GM13977 (cell line): ENCODE measurements at regions not wholly inside any gene's neighbourhood (a gene's known extent, or its start where the extent isn't known, plus 50 kb on each side); places are given as distances from the start of the nearest gene placed in this dataset.
"Not testable (repeated sequence)": the region's sequence is repeated elsewhere in the genome, so short reads cannot be mapped to it uniquely, and the experiment has no call there.

Experiments
- DNase-seq: peaks from one replicate; pipeline ENCODE4 v3.0.0; 2012; ENCODE audit warnings: low spot score
- in situ Hi-C: fragments of 300-500 bp; cut with MboI; formaldehyde crosslinking; loops from one replicate; pipeline ENCODE4 v1.12.0; 2022; ENCODE audit warnings: low sequenced_read_pairs, low pct_unique_long_range_greater_than_20kb, mixed read lengths, inconsistent platforms; ENCODE audit not compliant: unreplicated experiment
- TF ChIP-seq, protein P1 (sequence below): IDR thresholded peaks from 2 replicates; pipeline ENCODE4 v1.5.1; 2012; ENCODE audit warnings: mild to moderate bottlenecking, control low read depth; ENCODE audit not compliant: insufficient read depth; ENCODE audit errors: extremely low read depth, missing control alignments

DNA sequence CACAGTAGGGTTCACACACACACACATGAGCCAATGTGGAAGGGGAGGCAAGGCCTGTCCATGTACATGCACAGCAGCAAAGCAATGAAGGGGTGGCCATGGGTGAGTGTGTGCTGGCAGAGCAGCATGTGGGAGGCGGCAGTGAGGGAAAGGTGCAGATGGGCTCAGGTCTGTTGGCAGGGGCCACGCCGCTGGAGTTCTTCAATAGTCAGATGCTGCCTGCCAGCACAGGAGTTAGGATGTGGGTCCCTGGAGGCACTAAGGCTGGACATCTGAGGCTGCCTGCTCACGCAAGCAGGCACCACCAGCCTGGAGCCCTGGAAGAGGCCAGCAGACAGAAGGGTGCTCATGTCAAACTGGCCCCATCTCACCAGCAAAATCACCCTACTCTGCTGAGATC lies 1304.9 kb downstream of the DSC3 start:
- in situ Hi-C loops, result no loop called here
- TF ChIP-seq, protein P1, sequence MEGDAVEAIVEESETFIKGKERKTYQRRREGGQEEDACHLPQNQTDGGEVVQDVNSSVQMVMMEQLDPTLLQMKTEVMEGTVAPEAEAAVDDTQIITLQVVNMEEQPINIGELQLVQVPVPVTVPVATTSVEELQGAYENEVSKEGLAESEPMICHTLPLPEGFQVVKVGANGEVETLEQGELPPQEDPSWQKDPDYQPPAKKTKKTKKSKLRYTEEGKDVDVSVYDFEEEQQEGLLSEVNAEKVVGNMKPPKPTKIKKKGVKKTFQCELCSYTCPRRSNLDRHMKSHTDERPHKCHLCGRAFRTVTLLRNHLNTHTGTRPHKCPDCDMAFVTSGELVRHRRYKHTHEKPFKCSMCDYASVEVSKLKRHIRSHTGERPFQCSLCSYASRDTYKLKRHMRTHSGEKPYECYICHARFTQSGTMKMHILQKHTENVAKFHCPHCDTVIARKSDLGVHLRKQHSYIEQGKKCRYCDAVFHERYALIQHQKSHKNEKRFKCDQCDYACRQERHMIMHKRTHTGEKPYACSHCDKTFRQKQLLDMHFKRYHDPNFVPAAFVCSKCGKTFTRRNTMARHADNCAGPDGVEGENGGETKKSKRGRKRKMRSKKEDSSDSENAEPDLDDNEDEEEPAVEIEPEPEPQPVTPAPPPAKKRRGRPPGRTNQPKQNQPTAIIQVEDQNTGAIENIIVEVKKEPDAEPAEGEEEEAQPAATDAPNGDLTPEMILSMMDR, result no peak
- no peak for DNase-seq

DNA sequence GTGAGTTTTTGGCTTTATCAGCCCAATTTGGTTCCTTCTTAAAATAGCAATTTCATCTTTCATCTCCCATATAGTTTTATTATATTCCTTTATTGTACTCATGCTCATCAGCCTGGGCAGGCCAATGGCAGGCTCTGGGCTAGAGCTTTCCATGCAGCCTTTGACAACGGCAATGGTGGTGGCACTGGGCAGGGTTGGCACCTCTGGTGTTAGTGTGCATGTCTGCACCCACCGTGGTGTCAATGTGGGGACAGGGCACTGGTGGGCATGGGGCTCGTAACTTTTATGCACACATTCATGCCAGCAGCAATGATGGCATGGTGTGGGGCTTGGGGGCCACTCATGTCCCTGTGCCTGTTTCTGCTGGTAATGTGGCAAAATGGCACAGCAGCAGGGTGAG lies 1305.4 kb downstream of the DSC3 start:
- TF ChIP-seq, protein P1, result no peak
- DNase-seq, result no peak
- in situ Hi-C loops, result no loop called here

DNA sequence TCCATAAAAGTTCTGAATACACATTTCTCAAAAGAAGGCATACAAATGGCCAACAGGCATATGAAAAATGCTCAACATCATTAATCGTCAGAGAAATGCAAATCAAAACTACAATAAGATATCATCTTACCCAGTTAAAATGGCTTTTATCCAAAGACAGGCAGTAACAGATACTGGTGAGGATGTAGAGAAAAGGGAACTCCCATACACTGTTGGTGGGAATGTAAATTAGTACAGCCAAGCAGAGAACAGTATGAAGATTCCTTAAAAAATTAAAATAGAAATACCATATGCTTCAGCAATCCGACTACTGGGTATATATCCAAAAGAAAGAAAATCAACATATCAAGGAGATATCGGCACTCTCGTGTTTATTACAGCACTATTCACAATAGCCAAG lies 1312.5 kb downstream of the DSC3 start:
- DNase-seq, result no peak
- TF ChIP-seq, protein P1, result no peak
- in situ Hi-C loops, result no loop called here

DNA sequence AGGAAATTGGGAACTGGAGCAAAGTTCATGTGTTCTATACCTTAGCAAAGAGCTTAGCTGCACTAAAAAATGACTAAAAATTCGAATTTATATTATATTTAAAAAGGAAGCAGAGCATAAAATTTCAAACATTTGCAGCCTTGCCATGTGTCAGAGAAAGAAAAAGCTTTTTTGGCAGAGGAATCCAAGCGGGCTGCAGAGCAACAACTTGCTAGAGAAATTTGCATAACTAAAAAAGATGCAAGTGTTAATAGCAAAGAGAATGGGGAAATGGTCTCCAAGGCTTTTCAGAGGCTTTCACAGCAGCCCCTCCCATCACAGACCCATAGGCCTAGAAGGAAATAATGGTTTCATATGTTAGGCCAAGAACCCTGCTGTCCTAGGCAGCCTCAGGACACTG lies 1315.9 kb downstream of the DSC3 start:
- TF ChIP-seq, protein P1, result no peak

DNA sequence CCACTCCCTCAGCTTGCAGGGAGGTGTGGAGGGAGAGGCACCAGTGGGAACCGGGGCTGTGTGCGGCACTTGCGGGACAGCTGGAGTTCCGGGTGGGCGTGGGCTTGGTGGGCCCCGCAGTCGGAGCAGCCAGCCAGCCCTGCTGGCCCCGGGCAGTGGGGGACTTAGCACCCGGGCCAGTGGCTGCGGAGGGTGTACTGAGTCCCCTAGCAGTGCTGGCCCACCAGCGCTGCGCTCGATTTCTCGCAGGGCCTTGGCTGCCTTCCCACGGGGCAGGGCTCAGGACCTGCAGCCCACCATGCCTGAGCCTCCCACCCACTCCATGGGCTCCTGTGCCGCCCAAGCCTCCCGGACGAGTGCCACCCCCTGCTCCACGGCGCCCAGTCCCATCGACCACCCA lies 1319.1 kb downstream of the DSC3 start:
- in situ Hi-C loops, DNase-seq: not testable (repeated sequence)

More for the DNA sequence above, 1315.9 kb downstream of the DSC3 start:
- in situ Hi-C loops, result no loop called here
- DNase-seq, result no peak

DNA sequence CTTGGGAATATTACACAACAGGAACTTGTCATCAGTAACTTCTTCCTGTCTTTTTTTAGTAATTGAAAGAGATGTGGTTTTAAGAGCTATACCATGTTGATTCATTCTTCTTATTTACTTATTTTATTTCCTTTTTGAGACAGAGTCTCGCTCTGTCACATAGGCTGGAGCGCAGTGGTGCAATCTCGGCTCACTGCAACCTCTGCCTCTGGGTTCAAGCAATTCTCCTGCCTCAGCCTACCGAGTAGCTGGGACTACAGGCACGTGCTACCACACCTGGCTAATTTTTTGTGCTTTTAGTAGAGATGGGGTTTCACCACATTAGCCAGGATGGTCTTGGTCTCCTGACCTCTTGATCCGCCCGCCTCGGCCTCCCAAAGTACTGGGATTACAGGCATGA lies 1326.6 kb downstream of the DSC3 start:
- DNase-seq, in situ Hi-C loops: not testable (repeated sequence)

DNA sequence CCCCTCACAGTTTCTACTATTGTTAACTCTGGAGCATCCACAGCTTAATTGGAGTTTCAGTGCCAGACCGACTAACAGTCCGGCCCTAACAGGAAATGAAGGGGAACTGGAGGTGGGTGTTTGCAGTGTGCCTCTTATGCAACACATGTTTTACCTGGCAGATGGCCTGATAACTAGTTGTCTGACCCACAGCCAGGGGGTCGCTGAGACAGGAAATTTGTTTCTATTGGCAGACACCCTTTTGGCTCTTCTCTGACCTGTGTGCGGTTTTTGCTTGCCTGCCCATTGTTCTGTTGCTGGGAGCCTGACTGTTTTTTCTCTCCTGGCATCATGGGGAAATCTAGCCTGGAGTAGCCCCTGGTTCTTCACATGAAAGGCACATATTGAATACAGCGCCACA lies 1329.8 kb downstream of the DSC3 start:
- in situ Hi-C loops, result no loop called here

DNA sequence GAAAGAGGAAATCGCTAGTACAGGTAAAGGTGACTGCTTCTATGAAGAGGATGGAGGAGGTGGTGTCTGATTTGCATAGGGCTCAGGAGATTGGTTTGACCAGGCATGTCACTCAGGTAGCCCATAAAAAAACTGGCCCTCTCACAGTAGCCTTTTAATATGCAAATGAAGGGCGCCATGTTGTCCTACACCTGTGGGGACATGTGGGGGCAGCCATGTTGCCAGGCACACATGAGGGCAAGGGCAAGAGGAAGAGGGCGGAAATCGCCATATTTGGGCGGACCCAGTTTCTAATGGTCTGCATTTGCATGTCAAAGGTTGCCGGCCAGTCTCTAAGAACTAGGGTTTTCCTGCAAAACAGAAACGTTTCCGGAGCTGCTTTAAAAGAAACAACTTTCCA lies 1330.6 kb downstream of the DSC3 start:
- no peak for DNase-seq
- in situ Hi-C loops, result no loop called here
- TF ChIP-seq, protein P1, result no peak

More for the DNA sequence above, 1329.8 kb downstream of the DSC3 start:
- TF ChIP-seq, protein P1, result no peak
- DNase-seq, result no peak
